Prostate gland (tissue), 2 donors: ENCODE measurements at regions not wholly inside any gene's neighbourhood (a gene's known extent, or its start where the extent isn't known, plus 50 kb on each side); places are given as distances from the start of the nearest gene placed in this dataset.

Experiments
- POLR2A ChIP-seq: fragments of 450-650 bp; IDR thresholded peaks from one replicate; pipeline ENCODE4 v1.6.1; 2016; ENCODE audit warnings: antibody characterized with exemption, mild to moderate bottlenecking
- TF ChIP-seq, protein P1 (sequence below), 4 experiments: fragments of 200-600 bp in 2 of 4; fragments of 450-650 bp in 2 of 4; sonication (generic) in 2 of 4; IDR thresholded peaks; 1 replicate in 3 of 4; 2 replicates in 1 of 4; pipeline ENCODE4 v1.5.1; 2016 to 2019; ENCODE audit warnings: antibody characterized with exemption in 4 of 4, mild to moderate bottlenecking in 2 of 4, moderate library complexity in 2 of 4

DNA sequence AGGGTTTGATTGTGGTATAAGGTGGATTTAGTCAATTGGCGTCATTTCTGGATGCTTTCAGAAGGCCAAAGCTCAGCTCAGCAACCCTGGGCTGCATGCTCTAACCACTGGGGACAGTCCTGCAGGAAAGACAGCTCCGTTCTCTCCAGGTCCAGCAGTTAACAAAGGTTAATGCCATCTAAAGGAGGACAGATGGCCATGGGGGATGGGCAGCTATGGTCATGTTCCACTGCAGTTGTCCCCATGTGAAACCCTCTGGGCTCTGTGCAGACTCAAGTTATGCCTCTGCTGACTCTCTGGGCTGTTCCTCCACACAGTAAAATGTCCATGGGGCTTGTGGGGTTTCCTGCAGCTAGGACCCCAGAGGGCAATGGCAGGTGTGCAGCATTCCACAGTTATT, 562.1 kb upstream of the ADGRL3 start:
- TF ChIP-seq POLR2A, result no peak
- TF ChIP-seq, protein P1, sequence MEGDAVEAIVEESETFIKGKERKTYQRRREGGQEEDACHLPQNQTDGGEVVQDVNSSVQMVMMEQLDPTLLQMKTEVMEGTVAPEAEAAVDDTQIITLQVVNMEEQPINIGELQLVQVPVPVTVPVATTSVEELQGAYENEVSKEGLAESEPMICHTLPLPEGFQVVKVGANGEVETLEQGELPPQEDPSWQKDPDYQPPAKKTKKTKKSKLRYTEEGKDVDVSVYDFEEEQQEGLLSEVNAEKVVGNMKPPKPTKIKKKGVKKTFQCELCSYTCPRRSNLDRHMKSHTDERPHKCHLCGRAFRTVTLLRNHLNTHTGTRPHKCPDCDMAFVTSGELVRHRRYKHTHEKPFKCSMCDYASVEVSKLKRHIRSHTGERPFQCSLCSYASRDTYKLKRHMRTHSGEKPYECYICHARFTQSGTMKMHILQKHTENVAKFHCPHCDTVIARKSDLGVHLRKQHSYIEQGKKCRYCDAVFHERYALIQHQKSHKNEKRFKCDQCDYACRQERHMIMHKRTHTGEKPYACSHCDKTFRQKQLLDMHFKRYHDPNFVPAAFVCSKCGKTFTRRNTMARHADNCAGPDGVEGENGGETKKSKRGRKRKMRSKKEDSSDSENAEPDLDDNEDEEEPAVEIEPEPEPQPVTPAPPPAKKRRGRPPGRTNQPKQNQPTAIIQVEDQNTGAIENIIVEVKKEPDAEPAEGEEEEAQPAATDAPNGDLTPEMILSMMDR (IDR thresholded peaks at IDR 0.05), result no peak
